ENCODE measurements at regions not wholly inside any gene's neighbourhood (a gene's known extent, or its start where the extent isn't known, plus 50 kb on each side); places are given as distances from the start of the nearest gene placed in this dataset.

- no peaks in the 10 kb centered on the region for H3K36me3 ChIP-seq (ENCODE audit: control insufficient read depth, insufficient read depth, low read length)
- H3K4me3 ChIP-seq (ENCODE audit: low read depth, low read length) = no peak overlapping the region
- H3K27ac ChIP-seq (ENCODE audit: low read depth, low read length) = no peak overlapping the region
- no peaks in the 10 kb centered on the region for H3K9me3 ChIP-seq (ENCODE audit: control insufficient read depth, insufficient read depth, low read length)
- no peak overlapping the region for H3K9ac ChIP-seq (ENCODE audit: low read depth, low read length)
- no peaks in the 10 kb centered on the region for H3K4me1 ChIP-seq (ENCODE audit: control insufficient read depth, insufficient read depth, low read length)
- no peaks in the 10 kb centered on the region for H3K27me3 ChIP-seq (ENCODE audit: control insufficient read depth, insufficient read depth, low read length)
These were observed 59.4 kb downstream of the PITPNM2 start for GRCh38 chr12:123091230-123092150.

DNA sequence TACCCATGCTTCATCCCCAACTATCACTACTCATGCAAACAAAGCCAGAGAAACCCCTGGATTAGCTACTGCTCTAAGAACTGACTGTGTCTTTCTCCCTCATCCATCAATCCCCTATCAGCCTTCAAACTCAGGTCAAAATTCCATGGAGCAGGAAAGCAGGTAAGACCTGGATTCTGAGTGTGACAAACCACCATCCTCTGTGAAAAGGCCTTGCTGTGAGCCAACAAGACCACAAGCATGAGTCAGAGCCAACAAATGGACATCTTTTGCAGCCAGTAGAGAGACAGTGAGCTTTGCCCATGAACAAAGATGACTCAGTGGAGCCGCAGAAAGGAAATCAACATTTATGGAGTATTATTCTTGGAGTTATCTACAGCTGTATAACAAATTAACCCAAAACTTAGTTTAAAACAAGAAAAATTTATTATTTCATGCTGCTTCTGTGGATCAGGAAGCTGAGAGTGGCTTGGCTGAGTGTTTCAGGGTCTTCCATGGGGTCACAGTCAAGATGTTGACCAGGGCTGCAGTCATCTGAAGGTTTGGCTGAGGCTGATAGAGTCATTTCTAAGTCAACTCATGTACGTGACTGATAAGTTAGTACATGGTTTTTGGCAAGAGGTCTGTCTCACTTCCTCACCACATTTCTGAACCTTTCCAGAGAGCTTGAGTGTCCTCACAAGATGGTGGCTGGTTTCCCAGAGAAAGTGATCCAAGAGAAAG lies 61.1 kb downstream of the PITPNM2 start:
- Histone ChIP-seq H3K4me1 (ENCODE audit: control insufficient read depth, insufficient read depth, low read length) (no peaks in the 10 kb centered on the region), H3K27me3 (ENCODE audit: control insufficient read depth, insufficient read depth, low read length) (no peaks in the 10 kb centered on the region), H3K36me3 (ENCODE audit: control insufficient read depth, insufficient read depth, low read length) (no peaks in the 10 kb centered on the region), H3K9me3 (ENCODE audit: control insufficient read depth, insufficient read depth, low read length) (no peaks in the 10 kb centered on the region), H3K4me3 (ENCODE audit: low read depth, low read length) (no peak overlapping the region), H3K9ac (ENCODE audit: low read depth, low read length) (no peak overlapping the region), H3K27ac (ENCODE audit: low read depth, low read length) (no peak overlapping the region)

GRCh38 chr12:123089140-123089539 lies 61.8 kb downstream of the PITPNM2 start:
- Histone ChIP-seq H3K9ac (ENCODE audit: low read depth, low read length) (no peak overlapping the region), H3K4me3 (ENCODE audit: low read depth, low read length) (no peak overlapping the region), H3K27ac (ENCODE audit: low read depth, low read length) (no peak overlapping the region), H3K9me3 (ENCODE audit: control insufficient read depth, insufficient read depth, low read length) (no peaks in the 10 kb centered on the region), H3K36me3 (ENCODE audit: control insufficient read depth, insufficient read depth, low read length) (no peaks in the 10 kb centered on the region), H3K27me3 (ENCODE audit: control insufficient read depth, insufficient read depth, low read length) (no peaks in the 10 kb centered on the region), H3K4me1 (ENCODE audit: control insufficient read depth, insufficient read depth, low read length) (no peaks in the 10 kb centered on the region)

- Histone ChIP-seq H3K9me3 (ENCODE audit: control insufficient read depth, insufficient read depth, low read length) (no peaks in the 10 kb centered on the region), H3K36me3 (ENCODE audit: control insufficient read depth, insufficient read depth, low read length) (no peaks in the 10 kb centered on the region), H3K27me3 (ENCODE audit: control insufficient read depth, insufficient read depth, low read length) (no peaks in the 10 kb centered on the region), H3K4me1 (ENCODE audit: control insufficient read depth, insufficient read depth, low read length) (no peaks in the 10 kb centered on the region), H3K9ac (ENCODE audit: low read depth, low read length) (no peak overlapping the region), H3K4me3 (ENCODE audit: low read depth, low read length) (no peak overlapping the region), H3K27ac (ENCODE audit: low read depth, low read length) (no peak overlapping the region)
These were observed 65.0 kb downstream of the PITPNM2 start for GRCh38 chr12:123085730-123086487.

- H3K4me3 ChIP-seq (ENCODE audit: low read depth, low read length) = no peak overlapping the region
- no peak overlapping the region for H3K9ac ChIP-seq (ENCODE audit: low read depth, low read length)
- no peaks in the 10 kb centered on the region for H3K4me1 ChIP-seq (ENCODE audit: control insufficient read depth, insufficient read depth, low read length)
These were observed 65.8 kb downstream of the PITPNM2 start for GRCh38 chr12:123085066-123085465.

GRCh38 chr12:123083661-123084571 lies 67.0 kb downstream of the PITPNM2 start:
- Histone ChIP-seq H3K27me3 (ENCODE audit: control insufficient read depth, insufficient read depth, low read length) (no peaks in the 10 kb centered on the region), H3K9ac (ENCODE audit: low read depth, low read length) (no peak overlapping the region), H3K4me3 (ENCODE audit: low read depth, low read length) (no peak overlapping the region), H3K36me3 (ENCODE audit: control insufficient read depth, insufficient read depth, low read length) (no peaks in the 10 kb centered on the region), H3K9me3 (ENCODE audit: control insufficient read depth, insufficient read depth, low read length) (no peaks in the 10 kb centered on the region), H3K4me1 (ENCODE audit: control insufficient read depth, insufficient read depth, low read length) (no peaks in the 10 kb centered on the region), H3K27ac (ENCODE audit: low read depth, low read length) (no peak overlapping the region)

More at GRCh38 chr12:123085066-123085465, 65.8 kb downstream of the PITPNM2 start:
- Histone ChIP-seq H3K27ac (ENCODE audit: low read depth, low read length) (no peak overlapping the region), H3K27me3 (ENCODE audit: control insufficient read depth, insufficient read depth, low read length) (no peaks in the 10 kb centered on the region), H3K36me3 (ENCODE audit: control insufficient read depth, insufficient read depth, low read length) (no peaks in the 10 kb centered on the region), H3K9me3 (ENCODE audit: control insufficient read depth, insufficient read depth, low read length) (no peaks in the 10 kb centered on the region)

DNA sequence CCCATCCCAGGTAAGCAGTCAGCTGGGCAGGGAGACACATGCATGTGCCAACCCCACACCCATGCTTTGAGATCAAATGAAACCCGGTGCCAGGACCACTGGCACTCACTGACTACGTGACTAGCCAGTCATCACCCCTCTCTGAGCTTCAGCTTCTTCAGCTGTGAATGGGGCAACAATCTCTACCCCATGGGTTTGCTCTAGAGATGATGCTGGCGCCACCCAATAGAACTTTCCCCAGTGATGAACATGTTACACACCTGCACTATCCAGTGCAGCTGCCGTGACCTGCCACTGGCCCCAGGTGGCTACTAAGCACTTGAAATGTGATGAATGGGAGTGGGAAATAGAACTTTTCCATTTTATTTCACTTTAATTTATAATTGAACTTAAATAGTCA lies 70.3 kb downstream of the PITPNM2 start:
- no peak overlapping the region for H3K4me3 ChIP-seq (ENCODE audit: low read depth, low read length)
- H3K36me3 ChIP-seq (ENCODE audit: control insufficient read depth, insufficient read depth, low read length) = no peaks in the 10 kb centered on the region
- H3K9me3 ChIP-seq (ENCODE audit: control insufficient read depth, insufficient read depth, low read length) = no peaks in the 10 kb centered on the region
- peaks cover 9% of the 10 kb centered on the region; the same call in 1 of the 2 replicates for H3K4me1 ChIP-seq (ENCODE audit: control insufficient read depth, insufficient read depth, low read length)
- H3K27me3 ChIP-seq (ENCODE audit: control insufficient read depth, insufficient read depth, low read length) = no peaks in the 10 kb centered on the region
- H3K27ac ChIP-seq (ENCODE audit: low read depth, low read length) = no peak overlapping the region
- H3K9ac ChIP-seq (ENCODE audit: low read depth, low read length) = no peak overlapping the region

- no peak overlapping the region for H3K4me3 ChIP-seq (ENCODE audit: low read depth, low read length)
- H3K9me3 ChIP-seq (ENCODE audit: control insufficient read depth, insufficient read depth, low read length) = no peaks in the 10 kb centered on the region
- H3K9ac ChIP-seq (ENCODE audit: low read depth, low read length) = no peak overlapping the region
- no peak overlapping the region for H3K27ac ChIP-seq (ENCODE audit: low read depth, low read length)
- no peaks in the 10 kb centered on the region for H3K36me3 ChIP-seq (ENCODE audit: control insufficient read depth, insufficient read depth, low read length)
- H3K27me3 ChIP-seq (ENCODE audit: control insufficient read depth, insufficient read depth, low read length) = no peaks in the 10 kb centered on the region
- H3K4me1 ChIP-seq (ENCODE audit: control insufficient read depth, insufficient read depth, low read length) = peaks cover 13% of the 10 kb centered on the region; the same call in 1 of the 2 replicates
These were observed 72.2 kb downstream of the PITPNM2 start for GRCh38 chr12:123078531-123079155.

DNA sequence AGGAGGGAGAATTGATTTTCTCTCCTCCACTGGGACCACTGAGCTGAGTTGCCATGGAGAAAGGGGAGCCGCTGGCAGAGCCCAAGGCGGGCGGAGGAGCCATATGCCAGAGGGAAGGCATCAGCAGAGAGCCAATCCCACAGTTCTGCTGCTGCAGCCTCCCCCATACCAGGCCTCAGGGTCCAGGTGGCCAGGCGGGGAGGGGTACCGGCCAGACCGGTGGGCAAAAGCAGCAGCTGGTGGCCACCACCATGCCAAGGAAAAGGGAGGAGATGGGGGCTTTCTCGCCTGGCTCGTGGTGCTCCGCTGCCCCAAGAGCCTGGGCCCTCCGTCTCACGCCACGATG lies 72.8 kb downstream of the PITPNM2 start:
- peaks cover 13% of the 10 kb centered on the region; the same call in 1 of the 2 replicates for H3K4me1 ChIP-seq (ENCODE audit: control insufficient read depth, insufficient read depth, low read length)
- no peaks in the 10 kb centered on the region for H3K27me3 ChIP-seq (ENCODE audit: control insufficient read depth, insufficient read depth, low read length)
- H3K9ac ChIP-seq (ENCODE audit: low read depth, low read length) = no peak overlapping the region
- no peaks in the 10 kb centered on the region for H3K9me3 ChIP-seq (ENCODE audit: control insufficient read depth, insufficient read depth, low read length)
- H3K27ac ChIP-seq (ENCODE audit: low read depth, low read length) = no peak overlapping the region
- H3K4me3 ChIP-seq (ENCODE audit: low read depth, low read length) = no peak overlapping the region
- no peaks in the 10 kb centered on the region for H3K36me3 ChIP-seq (ENCODE audit: control insufficient read depth, insufficient read depth, low read length)
